ENCODE measurements at regions not wholly inside any gene's neighbourhood (a gene's known extent, or its start where the extent isn't known, plus 50 kb on each side); places are given as distances from the start of the nearest gene placed in this dataset.

DNA sequence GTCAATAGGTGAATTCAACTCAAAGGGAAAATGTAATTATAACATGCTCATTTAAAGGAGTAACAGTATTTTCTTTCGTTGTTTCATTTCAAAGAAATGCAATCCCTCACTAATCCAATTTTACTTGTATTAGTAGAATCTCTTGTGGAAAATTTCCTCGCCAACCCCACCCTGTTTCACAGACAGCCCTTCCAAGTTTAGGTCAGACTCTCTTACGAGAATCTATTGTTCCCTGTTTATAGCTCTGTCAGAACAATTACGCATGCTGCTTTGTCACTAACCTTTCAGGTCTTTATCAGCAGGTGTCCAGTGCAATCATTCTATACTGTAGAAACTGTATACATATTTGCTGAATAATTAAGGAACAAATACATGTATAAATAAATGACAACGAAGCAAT, 657.8 kb upstream of the LINC00305 start:
- Histone ChIP-seq H3K27me3 (replicated peaks; ENCODE audit: insufficient read depth) (no peaks in the 10 kb centered on the region), H3K4me1 (replicated peaks) (no peaks in the 10 kb centered on the region), H3K27ac (no peak overlapping the region), H3K36me3 (no peaks in the 10 kb centered on the region), H3K4me3 (no peak overlapping the region), H3K9me3 (no peaks in the 10 kb centered on the region)
- no peak for TF ChIP-seq POLR2AphosphoS5 (IDR thresholded peaks at IDR 0.05)
- TF ChIP-seq, protein P1, sequence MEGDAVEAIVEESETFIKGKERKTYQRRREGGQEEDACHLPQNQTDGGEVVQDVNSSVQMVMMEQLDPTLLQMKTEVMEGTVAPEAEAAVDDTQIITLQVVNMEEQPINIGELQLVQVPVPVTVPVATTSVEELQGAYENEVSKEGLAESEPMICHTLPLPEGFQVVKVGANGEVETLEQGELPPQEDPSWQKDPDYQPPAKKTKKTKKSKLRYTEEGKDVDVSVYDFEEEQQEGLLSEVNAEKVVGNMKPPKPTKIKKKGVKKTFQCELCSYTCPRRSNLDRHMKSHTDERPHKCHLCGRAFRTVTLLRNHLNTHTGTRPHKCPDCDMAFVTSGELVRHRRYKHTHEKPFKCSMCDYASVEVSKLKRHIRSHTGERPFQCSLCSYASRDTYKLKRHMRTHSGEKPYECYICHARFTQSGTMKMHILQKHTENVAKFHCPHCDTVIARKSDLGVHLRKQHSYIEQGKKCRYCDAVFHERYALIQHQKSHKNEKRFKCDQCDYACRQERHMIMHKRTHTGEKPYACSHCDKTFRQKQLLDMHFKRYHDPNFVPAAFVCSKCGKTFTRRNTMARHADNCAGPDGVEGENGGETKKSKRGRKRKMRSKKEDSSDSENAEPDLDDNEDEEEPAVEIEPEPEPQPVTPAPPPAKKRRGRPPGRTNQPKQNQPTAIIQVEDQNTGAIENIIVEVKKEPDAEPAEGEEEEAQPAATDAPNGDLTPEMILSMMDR (IDR thresholded peaks at IDR 0.05) = no peak
- TF ChIP-seq POLR2A (IDR thresholded peaks at IDR 0.05) = no peak
- WGBS = 83% methylated on average over 5 of the region's 5 CpGs
- DNase-seq (ENCODE audit: low spot score) = no peak
- intact Hi-C loops (cut with DNase I) = no loop called here

DNA sequence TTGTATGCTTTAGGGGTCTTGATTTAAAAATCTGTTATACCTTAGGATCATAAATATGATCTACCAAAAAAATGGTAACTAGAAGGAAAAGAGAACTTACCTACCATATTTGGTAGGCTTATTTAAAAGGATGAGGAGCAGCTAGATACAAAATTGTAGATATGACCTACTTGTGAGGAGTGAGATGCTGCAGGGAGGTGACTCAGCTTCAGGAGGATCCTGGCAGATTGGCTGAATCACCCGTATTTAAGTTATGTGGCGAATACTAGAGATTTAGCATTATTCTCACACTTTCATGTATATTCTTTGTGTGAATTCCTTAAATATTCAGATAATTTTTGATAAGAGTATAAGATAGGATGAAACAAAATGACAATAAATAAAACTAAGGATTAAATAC, 657.3 kb upstream of the LINC00305 start:
- Histone ChIP-seq H3K27ac (no peak overlapping the region), H3K36me3 (no peaks in the 10 kb centered on the region), H3K9me3 (no peaks in the 10 kb centered on the region), H3K27me3 (replicated peaks; ENCODE audit: insufficient read depth) (no peaks in the 10 kb centered on the region), H3K4me3 (no peak overlapping the region), H3K4me1 (replicated peaks) (no peaks in the 10 kb centered on the region)
- 94% methylated on average over 2 of the region's 2 CpGs for WGBS
- intact Hi-C loops (cut with DNase I) = no loop called here
- TF ChIP-seq POLR2A (IDR thresholded peaks at IDR 0.05) = no peak
- TF ChIP-seq, protein P1 (IDR thresholded peaks at IDR 0.05) = no peak
- no peak for TF ChIP-seq POLR2AphosphoS5 (IDR thresholded peaks at IDR 0.05)
- DNase-seq (ENCODE audit: low spot score) = no peak

- Histone ChIP-seq H3K9me3 (no peaks in the 10 kb centered on the region), H3K36me3 (no peaks in the 10 kb centered on the region), H3K27ac (no peak overlapping the region), H3K4me1 (replicated peaks) (no peaks in the 10 kb centered on the region), H3K4me3 (no peak overlapping the region), H3K27me3 (replicated peaks; ENCODE audit: insufficient read depth) (no peaks in the 10 kb centered on the region)
- DNase-seq (ENCODE audit: low spot score) = no peak
- intact Hi-C loops (cut with DNase I) = no loop called here
- 84% methylated on average over 1 of the region's 1 CpG for WGBS
- TF ChIP-seq, protein P1 (IDR thresholded peaks at IDR 0.05) = no peak
- TF ChIP-seq POLR2A (IDR thresholded peaks at IDR 0.05) = no peak
- TF ChIP-seq POLR2AphosphoS5 (IDR thresholded peaks at IDR 0.05) = no peak
Measured at GRCh38 chr18:64803471-64803870, 654.6 kb upstream of the LINC00305 start.

DNA sequence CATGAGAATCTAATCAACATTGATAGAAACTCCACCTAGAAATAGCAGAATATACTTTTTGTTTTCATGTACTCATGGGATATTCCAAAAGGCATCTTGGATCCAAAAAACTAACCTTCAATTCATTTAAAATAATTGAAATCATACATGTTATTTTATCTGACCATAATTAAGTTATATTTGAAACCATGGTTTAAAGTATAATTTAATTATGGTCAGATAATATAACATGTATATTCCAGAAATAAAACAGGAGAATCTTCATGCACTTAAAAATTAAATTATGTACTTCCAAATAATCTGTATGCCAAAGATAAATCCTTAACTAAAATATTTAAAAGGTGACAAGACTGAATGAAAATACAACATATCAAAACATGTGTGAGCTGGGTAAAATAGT, 651.3 kb upstream of the LINC00305 start:
- no peaks in the 10 kb centered on the region for H3K4me1 ChIP-seq (replicated peaks)
- DNase-seq (ENCODE audit: low spot score) = no peak
- no peaks in the 10 kb centered on the region for H3K9me3 ChIP-seq
- no peak for TF ChIP-seq POLR2AphosphoS5 (IDR thresholded peaks at IDR 0.05)
- TF ChIP-seq, protein P1 (IDR thresholded peaks at IDR 0.05) = no peak
- TF ChIP-seq POLR2A (IDR thresholded peaks at IDR 0.05) = no peak
- no peaks in the 10 kb centered on the region for H3K27me3 ChIP-seq (replicated peaks; ENCODE audit: insufficient read depth)
- H3K36me3 ChIP-seq = no peaks in the 10 kb centered on the region
- no peak overlapping the region for H3K4me3 ChIP-seq
- intact Hi-C loops (cut with DNase I) = no loop called here
- no peak overlapping the region for H3K27ac ChIP-seq

GRCh38 chr18:64799376-64799775, 650.5 kb upstream of the LINC00305 start:
- H3K27ac ChIP-seq = no peak overlapping the region
- no peaks in the 10 kb centered on the region for H3K9me3 ChIP-seq
- no peak for TF ChIP-seq POLR2AphosphoS5 (IDR thresholded peaks at IDR 0.05)
- TF ChIP-seq, protein P1 (IDR thresholded peaks at IDR 0.05) = no peak
- no peak for TF ChIP-seq POLR2A (IDR thresholded peaks at IDR 0.05)
- intact Hi-C loops (cut with DNase I) = no loop called here
- no peaks in the 10 kb centered on the region for H3K4me1 ChIP-seq (replicated peaks)
- no peak overlapping the region for H3K4me3 ChIP-seq
- no peaks in the 10 kb centered on the region for H3K27me3 ChIP-seq (replicated peaks; ENCODE audit: insufficient read depth)
- 83% methylated on average over 4 of the region's 4 CpGs for WGBS
- DNase-seq (ENCODE audit: low spot score) = no peak
- H3K36me3 ChIP-seq = no peaks in the 10 kb centered on the region
